Endothelial cell of umbilical vein (primary cell): ENCODE measurements at regions not wholly inside any gene's neighbourhood (a gene's known extent, or its start where the extent isn't known, plus 50 kb on each side); places are given as distances from the start of the nearest gene placed in this dataset.

Experiments used
- BruUV-seq: library from RNA; stranded (reverse); fragments of 400-500 nt; replicated peaks from 2 replicates; lab custom pipeline; 2021; lab: Mats Ljungman, UMichigan
- CTCF ChIA-PET: fragments of 300-600, 350-600 bp; sonication (Branson Sonifier 250); formaldehyde crosslinking; loops from one replicate; lab custom pipeline; 2021; ENCODE audit warnings: antibody characterized with exemption, inconsistent platforms; lab: Charles Lee
- POLR2A ChIA-PET: fragments of 300-600, 350-600 bp; sonication (Branson Sonifier 250); formaldehyde crosslinking; loops from one replicate; lab custom pipeline; 2021; ENCODE audit warnings: antibody characterized with exemption, inconsistent platforms; lab: Charles Lee
- DNase-seq: peaks from one replicate; pipeline ENCODE4 v3.0.0-alpha.2; 2011; ENCODE audit warnings: low read depth, low spot score
- FAIRE-seq: peaks from 2 replicates; lab custom pipeline; 2011; peaks lifted over from hg19 to GRCh38; lab: Jason Lieb, UNC
- H2AFZ ChIP-seq: 2 replicates; pipeline ENCODE4 v1.6.0; 2012; ENCODE audit warnings: low read depth, low read length, control low read depth, inconsistent platforms
- H3K27ac ChIP-seq: 2 replicates; pipeline ENCODE4 v1.5.1; 2011; ENCODE audit warnings: low read depth, mild to moderate bottlenecking, control low read depth, low read length, moderate library complexity; ENCODE audit not compliant: insufficient read depth
- H3K27me3 ChIP-seq, 2 experiments: 2 replicates each; pipeline versions ENCODE4 v1.6.0 to v1.6.1; 2011; ENCODE audit warnings: low read length in 2 of 2, mixed read lengths in 1 of 2; ENCODE audit not compliant: control insufficient read depth in 2 of 2, insufficient read depth in 2 of 2
- H3K36me3 ChIP-seq, 2 experiments: 2 replicates in 1 of 2; 3 replicates in 1 of 2; pipeline ENCODE4 v1.5.1; 2011; ENCODE audit warnings: low read length in 2 of 2, mild to moderate bottlenecking in 1 of 2, moderate library complexity in 1 of 2; ENCODE audit not compliant: control insufficient read depth in 2 of 2, insufficient read depth in 2 of 2; ENCODE audit errors: extremely low read depth in 1 of 2
- H3K4me1 ChIP-seq: 3 replicates; pipeline ENCODE4 v1.5.1; 2011; ENCODE audit warnings: mild to moderate bottlenecking, low read length; ENCODE audit not compliant: control insufficient read depth, insufficient read depth; ENCODE audit errors: extremely low read depth
- H3K4me2 ChIP-seq: 2 replicates; pipeline ENCODE4 v1.6.1; 2011; ENCODE audit warnings: low read length, control low read depth, mixed read lengths; ENCODE audit not compliant: insufficient read depth
- H3K4me3 ChIP-seq, 3 experiments: fragments of 200-600 bp in 1 of 3; sonication (generic), shearing (Covaris generic) in 1 of 3; replicated peaks in 1 of 3; 2 replicates each; pipeline ENCODE4 v1.5.1; 2011 to 2016; ENCODE audit warnings: control low read depth in 3 of 3, low read length in 3 of 3, mild to moderate bottlenecking in 2 of 3, inconsistent platforms in 1 of 3, low read depth in 1 of 3, moderate library complexity in 1 of 3; ENCODE audit not compliant: insufficient read depth in 1 of 3
- H3K79me2 ChIP-seq: 2 replicates; pipeline ENCODE4 v1.6.0; 2012; ENCODE audit warnings: low read length, inconsistent platforms; ENCODE audit not compliant: control insufficient read depth, insufficient read depth
- H3K9ac ChIP-seq: replicated peaks from 2 replicates; pipeline ENCODE3; 2011; ENCODE audit warnings: low read length, control low read depth; ENCODE audit not compliant: insufficient read depth; ENCODE audit errors: extremely low read depth
- H3K9me1 ChIP-seq: replicated peaks from 3 replicates; pipeline ENCODE4 v1.6.0; 2011; ENCODE audit warnings: mild to moderate bottlenecking, low read length; ENCODE audit not compliant: control insufficient read depth, insufficient read depth; ENCODE audit errors: extremely low read depth
- H3K9me3 ChIP-seq: replicated peaks from 2 replicates; pipeline ENCODE4 v1.5.1; 2012; ENCODE audit warnings: low read length, inconsistent platforms; ENCODE audit not compliant: control insufficient read depth, insufficient read depth
- H4K20me1 ChIP-seq: replicated peaks from 2 replicates; pipeline ENCODE3; 2011; ENCODE audit warnings: mild to moderate bottlenecking, low read length; ENCODE audit not compliant: control insufficient read depth, insufficient read depth; ENCODE audit errors: extremely low read depth
- EZH2 ChIP-seq: IDR thresholded peaks from 2 replicates; pipeline ENCODE4 v1.6.1; 2012; ENCODE audit warnings: borderline replicate concordance, low read depth, mild to moderate bottlenecking, moderate library complexity, low read length, inconsistent platforms; ENCODE audit not compliant: severe bottlenecking
- GATA2 ChIP-seq: IDR thresholded peaks from 2 replicates; pipeline ENCODE4 v1.7.0; 2011; ENCODE audit warnings: low read depth, mild to moderate bottlenecking, moderate library complexity, mixed read lengths, low read length; ENCODE audit not compliant: insufficient read length, insufficient read depth
- JUN ChIP-seq: IDR thresholded peaks from 2 replicates; pipeline ENCODE4 v1.6.1; 2011; ENCODE audit warnings: borderline replicate concordance, low read depth; ENCODE audit not compliant: insufficient read length, insufficient read depth
- MYC ChIP-seq: IDR thresholded peaks from one replicate; pipeline ENCODE4 v1.6.1; 2011; ENCODE audit warnings: mild to moderate bottlenecking, low read depth, low read length
- dilution Hi-C: fragments of 300-500 bp; cut with MboI; formaldehyde crosslinking; loops from one replicate; pipeline ENCODE4 v1.15.0; 2019; ENCODE audit warnings: low sequenced_read_pairs; ENCODE audit not compliant: extremely low pct_ligation_motif_present
- intact Hi-C: fragments of 100-400 bp; cut with micrococcal nuclease; formaldehyde crosslinking; loops from one replicate; pipeline ENCODE4 v1.10.0; 2022
- TF ChIP-seq, protein P1 (sequence below): IDR thresholded peaks from 2 replicates; pipeline ENCODE4 v1.6.1; 2011; ENCODE audit not compliant: insufficient read depth, insufficient read length
- TF ChIP-seq, protein P2 (sequence below), 2 donors: IDR thresholded peaks; 1 replicate in 1 of 2; 2 replicates in 1 of 2; pipeline ENCODE4 v1.5.1; 2011; ENCODE audit warnings: low read length in 2 of 2, mild to moderate bottlenecking in 2 of 2, moderate library complexity in 2 of 2, control low read depth in 1 of 2, inconsistent platforms in 1 of 2, low read depth in 1 of 2; ENCODE audit not compliant: insufficient read depth in 1 of 2; ENCODE audit errors: extremely low read depth in 1 of 2

DNA sequence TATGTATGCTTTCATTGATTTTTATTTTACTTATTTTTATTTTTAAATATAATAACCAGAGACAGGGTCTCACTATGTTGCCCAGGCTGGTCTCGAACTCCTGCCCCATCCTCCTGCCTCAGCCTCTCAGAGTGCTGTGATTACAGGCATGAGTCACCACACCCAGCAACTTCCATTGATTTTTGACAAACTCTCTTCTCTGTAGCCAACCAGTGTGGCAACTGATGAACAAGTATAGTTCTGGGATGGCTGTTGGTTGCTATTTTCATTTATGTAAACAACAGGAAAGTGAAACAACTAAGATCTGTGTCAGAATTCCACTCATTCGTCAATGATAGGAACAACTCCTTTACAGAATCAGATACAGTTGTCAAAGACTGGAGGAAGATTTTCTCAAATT is 356.7 kb upstream of the JARID2 start:
- Histone ChIP-seq H3K79me2 (no peaks in the 10 kb centered on the region), H3K36me3 (no peaks in the 10 kb centered on the region), H3K9me1 (no peaks in the 10 kb centered on the region), H4K20me1 (no peaks in the 10 kb centered on the region), H3K9me3 (no peaks in the 10 kb centered on the region), H3K9ac (no peak overlapping the region), H3K4me2 (no peak overlapping the region), H3K27ac (no peak overlapping the region), H3K27me3 (no peaks in the 10 kb centered on the region), H3K4me3 (no peak overlapping the region), H2AFZ (no peak overlapping the region), H3K4me1 (no peaks in the 10 kb centered on the region)
- ChIA-PET POLR2A (no interaction called here), CTCF (no interaction called here)
- TF ChIP-seq EZH2 = no peak
- no peak for TF ChIP-seq GATA2
- no peak for TF ChIP-seq JUN
- TF ChIP-seq MYC = no peak
- TF ChIP-seq, protein P1, sequence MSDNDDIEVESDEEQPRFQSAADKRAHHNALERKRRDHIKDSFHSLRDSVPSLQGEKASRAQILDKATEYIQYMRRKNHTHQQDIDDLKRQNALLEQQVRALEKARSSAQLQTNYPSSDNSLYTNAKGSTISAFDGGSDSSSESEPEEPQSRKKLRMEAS = no peak
- TF ChIP-seq, protein P2, sequence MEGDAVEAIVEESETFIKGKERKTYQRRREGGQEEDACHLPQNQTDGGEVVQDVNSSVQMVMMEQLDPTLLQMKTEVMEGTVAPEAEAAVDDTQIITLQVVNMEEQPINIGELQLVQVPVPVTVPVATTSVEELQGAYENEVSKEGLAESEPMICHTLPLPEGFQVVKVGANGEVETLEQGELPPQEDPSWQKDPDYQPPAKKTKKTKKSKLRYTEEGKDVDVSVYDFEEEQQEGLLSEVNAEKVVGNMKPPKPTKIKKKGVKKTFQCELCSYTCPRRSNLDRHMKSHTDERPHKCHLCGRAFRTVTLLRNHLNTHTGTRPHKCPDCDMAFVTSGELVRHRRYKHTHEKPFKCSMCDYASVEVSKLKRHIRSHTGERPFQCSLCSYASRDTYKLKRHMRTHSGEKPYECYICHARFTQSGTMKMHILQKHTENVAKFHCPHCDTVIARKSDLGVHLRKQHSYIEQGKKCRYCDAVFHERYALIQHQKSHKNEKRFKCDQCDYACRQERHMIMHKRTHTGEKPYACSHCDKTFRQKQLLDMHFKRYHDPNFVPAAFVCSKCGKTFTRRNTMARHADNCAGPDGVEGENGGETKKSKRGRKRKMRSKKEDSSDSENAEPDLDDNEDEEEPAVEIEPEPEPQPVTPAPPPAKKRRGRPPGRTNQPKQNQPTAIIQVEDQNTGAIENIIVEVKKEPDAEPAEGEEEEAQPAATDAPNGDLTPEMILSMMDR (IDR thresholded peaks at IDR 0.05; ENCODE audit: extremely low read depth in 1 of 2, insufficient read depth in 1 of 2, low read depth in 1 of 2, low read length in 2 of 2) = no peak
- intact Hi-C loops = no loop called here
- FAIRE-seq (no peak), DNase-seq (no peak)
- no TSS peak for BruUV-seq
- dilution Hi-C loops = no loop called here
